Activated T-cell treated with anti-CD3 and anti-CD28 coated beads, Interleukin-2, amount 50 U/mL, for 1 hour (primary cell): ENCODE measurements at regions not wholly inside any gene's neighbourhood (a gene's known extent, or its start where the extent isn't known, plus 50 kb on each side); places are given as distances from the start of the nearest gene placed in this dataset.
"Not testable (repeated sequence)": the region's sequence is repeated elsewhere in the genome, so short reads cannot be mapped to it uniquely, and the experiment has no call there.

Experiments used
- DNase-seq: peaks from one replicate; pipeline ENCODE4 v3.0.0-alpha.2; 2020

DNA sequence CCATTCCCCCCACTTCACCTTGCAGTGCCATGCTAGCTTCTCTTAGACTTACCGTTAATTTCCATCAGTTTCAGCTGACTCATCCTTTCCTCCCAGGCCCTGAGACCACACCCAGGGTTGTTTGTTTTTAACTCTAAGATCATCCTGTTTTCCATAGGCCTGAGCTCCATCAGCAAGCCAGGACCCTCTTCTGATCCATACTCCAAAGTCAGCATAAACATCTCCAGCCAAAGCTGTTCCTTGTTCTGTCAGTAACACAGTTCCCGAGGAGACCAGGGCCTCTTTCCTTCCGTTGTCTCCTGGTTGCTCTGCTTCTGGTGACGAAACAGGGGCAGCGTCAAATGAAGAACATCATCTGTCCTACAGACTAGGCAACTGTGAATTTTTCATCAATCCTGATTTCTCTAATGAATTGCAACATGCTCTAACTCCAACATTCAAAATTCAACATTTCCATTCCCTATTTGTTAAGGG, 83.8 kb upstream of the HNF1B start:
- no peak for DNase-seq

GRCh38 chr17:37827905-37828650, 83.2 kb upstream of the HNF1B start:
- DNase-seq: no peak

GRCh38 chr17:37826497-37827430, 81.9 kb upstream of the HNF1B start:
- DNase-seq: no peak

- DNase-seq: no peak
Observed at GRCh38 chr17:37825851-37826250, 81.0 kb upstream of the HNF1B start.

DNA sequence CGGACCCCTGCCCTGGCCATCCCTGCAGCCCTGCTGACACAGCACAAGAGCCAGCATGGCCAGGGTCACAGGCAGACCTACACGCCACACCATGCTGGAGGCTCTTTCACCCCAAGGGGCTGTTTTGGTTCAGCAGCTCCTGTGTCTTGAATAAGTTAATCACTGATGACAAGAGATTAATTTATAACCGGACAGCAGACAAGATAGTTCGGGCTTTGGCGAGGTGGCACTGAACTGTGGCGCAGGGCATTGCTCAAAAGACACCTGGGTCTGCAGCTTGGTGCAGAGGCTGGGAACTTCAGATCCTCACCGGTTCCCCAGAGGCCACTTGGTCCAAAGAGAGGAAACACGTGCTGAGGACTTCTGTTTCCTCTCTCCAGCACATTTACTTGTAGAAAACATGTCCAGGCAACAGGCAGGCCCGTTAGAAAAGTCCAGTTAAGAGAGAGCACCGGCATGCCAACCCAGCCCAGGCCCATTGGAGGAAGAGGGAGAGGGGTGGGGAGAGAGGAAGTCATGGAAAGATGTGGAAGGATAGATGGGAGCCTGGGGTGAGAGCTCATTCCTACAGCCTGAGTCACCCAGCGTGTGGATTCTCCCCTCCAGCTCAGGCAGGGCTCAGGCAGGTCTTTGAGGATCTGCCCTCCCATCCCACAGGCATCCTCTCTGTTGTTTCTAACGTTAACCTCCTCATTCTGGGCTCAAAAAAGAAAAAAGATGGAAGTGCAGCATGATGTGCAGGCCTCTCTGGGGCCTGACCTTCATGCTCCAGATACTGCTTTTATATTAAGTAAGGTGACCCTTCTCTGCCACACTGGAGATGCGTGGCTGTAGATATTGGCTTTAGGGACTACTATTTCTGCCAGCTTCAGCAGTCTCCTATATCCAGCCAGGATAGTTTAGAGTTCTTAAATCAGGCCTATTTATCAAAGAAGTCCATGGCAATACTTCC, 80.0 kb upstream of the HNF1B start:
- DNase-seq: no peak

DNA sequence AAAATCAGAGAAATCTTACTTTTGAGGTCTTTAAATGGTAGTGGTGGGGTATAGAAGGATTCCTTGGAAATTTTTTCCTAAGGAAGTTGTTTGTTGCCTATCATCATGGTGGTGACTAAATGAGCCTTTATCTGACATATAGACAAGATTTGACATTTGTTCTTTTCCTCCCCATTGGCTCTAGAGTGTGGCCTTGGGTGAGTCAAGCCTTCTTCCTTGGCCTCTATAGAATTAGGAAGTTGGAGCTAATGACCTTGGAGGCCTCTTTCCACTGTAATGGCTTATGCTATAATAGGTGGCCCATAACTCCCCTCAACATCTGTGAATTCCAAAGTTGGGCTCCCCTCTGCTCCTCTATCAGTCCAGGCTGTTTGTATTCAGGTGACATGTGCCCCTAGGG, 79.1 kb upstream of the HNF1B start:
- DNase-seq: no peak

DNA sequence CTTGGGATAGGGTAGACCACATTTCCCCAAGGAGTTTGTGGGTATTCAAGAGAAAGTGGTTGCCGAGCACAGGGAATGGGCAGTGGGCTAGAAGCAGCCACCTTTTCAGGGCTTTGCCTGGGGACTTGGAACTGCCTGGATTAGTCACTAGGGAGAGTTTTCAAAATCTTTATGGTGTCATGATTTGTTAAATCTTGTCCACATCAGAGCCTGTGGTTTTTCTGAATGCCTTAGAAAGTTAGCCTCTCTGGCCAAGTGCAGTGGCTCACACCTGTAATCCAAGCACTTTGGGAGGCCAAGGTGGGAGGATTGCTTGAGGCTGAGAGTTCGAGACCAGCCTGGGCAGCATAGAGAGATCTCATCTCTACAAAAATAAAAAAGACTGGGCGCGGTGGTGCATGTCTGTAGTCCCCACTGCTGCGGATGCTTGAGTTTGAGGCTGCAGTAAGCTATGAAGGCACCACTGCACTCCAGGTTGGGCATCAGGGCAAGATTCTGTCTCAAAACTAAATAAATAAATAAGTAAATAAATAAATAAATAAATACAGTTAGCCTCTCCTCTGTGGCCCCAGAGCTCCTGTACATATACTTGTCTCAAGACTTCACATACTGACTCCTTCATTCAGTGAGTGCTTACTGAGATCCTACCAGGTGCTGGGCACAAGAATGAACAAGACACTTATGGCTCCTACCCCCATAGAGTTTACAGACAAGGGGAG, 76.3 kb upstream of the HNF1B start:
- no peak for DNase-seq

- no peak for DNase-seq
Observed at GRCh38 chr17:37820313-37820994, 75.6 kb upstream of the HNF1B start.

DNA sequence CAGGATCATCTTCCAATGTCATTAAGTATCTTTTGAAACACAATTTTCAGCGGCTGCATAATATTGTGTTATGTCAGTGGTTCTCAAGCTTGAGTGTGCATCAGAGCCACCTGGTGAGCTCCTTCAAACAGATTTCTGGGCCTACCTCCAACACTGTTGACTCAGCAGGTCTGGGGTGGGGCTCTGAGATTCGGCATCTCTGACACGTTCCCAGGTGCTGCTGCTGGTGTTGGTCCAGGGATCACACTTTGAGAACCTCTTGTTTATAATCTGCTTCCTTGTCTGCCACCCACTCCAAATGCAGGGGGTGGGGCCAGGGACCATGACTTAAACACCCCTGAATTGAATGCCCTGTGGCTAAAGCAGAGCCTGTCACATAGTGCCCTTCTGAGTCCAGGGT, 73.8 kb upstream of the HNF1B start:
- DNase-seq: no peak

DNA sequence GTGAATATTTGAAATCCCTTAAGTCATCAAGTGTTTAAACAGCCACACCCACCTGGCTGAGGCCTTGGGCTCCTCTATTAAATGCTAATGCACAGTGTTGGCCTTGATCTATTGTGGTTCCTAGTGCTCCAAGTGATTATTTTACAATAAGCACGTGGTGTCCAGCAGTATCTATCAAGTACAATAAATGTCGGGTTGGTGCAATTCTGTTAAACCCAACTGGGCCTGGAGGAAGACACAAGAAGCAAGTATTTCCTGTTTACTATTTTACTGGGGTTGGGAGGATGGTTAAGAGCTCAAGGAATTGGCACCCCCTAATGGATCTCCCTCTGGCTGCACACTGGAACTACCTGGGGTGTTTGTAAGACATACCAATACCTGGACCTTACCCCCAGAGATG, 72.1 kb upstream of the HNF1B start:
- no peak for DNase-seq

DNA sequence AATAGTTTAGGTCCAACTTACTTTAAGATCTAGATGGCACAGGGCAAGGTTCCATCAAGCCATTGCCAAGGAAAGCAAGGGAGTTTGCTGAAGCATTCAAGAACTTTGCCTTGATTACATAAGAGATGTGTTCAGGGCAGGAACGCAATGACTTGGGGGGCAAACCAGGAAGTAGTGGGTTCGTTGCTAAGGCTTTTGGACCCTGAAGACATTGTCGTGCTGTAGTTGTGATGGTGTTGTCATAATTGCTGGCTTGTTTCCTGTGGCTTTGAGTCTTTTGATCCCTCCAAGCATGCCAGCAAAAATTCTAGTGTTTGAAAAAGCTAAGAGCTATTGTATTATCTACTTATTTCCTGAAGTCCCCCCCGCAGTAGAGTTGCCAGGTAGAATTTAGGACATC, 70.7 kb upstream of the HNF1B start:
- DNase-seq: no peak

- no peak for DNase-seq
Observed at GRCh38 chr17:37813751-37814150, 68.9 kb upstream of the HNF1B start.

DNA sequence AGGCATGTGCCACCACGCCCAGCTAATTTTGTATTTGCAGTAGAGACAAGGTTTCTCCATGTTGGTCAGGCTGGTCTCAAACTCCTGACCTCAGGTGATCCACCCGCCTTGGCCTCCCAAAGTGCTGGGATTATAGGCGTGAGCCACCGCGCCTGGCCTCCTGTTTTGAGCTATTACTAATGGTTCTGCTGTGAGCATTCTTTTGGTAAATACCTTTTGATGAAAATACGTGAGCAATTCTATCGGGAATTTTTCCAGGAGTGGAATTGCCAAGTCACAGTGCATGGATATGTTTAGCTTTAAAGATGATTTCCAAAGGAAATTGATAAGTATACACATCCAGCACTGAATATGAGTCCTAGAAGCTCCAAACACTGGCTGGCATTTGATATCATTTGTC, 64.0 kb upstream of the HNF1B start:
- not testable (repeated sequence) for DNase-seq

GRCh38 chr17:37802712-37803416, 58.0 kb upstream of the HNF1B start:
- DNase-seq: no peak

- no peak for DNase-seq
Observed at GRCh38 chr17:37802061-37802595, 57.3 kb upstream of the HNF1B start.

DNA sequence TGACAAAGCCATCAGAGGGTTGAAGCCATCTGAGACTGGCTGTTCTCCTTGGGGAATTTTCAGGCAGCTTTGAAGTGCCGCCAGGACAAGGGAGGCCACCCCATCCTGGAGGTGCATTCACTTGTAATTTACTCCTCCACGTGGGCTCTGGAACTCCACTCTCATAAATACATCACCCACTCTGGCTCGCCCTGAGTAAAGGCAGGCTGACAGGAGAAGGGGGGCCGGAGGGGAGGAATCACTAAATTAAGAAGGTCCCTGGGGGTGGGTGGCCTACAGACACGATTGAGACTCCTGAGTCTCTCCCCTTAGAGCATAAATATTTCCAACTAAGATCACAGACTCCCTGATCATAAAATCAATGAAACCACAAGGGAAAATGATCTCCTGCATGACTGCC, 56.3 kb upstream of the HNF1B start:
- DNase-seq: no peak

DNA sequence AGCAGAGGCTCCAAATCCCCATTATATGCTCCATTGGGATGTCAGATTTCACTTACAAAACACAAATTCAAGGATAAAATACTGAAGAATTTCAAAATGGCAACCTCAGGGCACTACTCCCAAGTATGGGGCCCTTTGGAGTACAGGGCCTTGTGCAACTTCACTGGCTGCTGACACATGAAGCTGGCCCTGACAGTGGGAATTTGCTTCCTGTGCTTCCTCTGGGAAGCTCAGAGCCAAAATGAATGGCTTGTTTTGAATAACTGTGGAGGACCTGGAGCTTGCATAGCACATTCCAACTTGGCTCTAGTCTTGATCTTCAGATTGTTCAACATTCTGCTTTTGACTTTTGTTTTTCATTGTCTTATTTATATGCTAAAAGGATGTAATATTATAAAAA, 52.3 kb upstream of the HNF1B start:
- no peak for DNase-seq

GRCh38 chr17:37796076-37796475, 51.2 kb upstream of the HNF1B start:
- DNase-seq: no peak
